Pancreas (tissue), 10 donors: ENCODE measurements at regions not wholly inside any gene's neighbourhood (a gene's known extent, or its start where the extent isn't known, plus 50 kb on each side); places are given as distances from the start of the nearest gene placed in this dataset.

Experiments used
- ATAC-seq, 4 donors: fragments of 200-7000 bp; cut with Tn5 transposase; one replicate each; pipeline versions ENCODE4 v1.8.0 to v1.9.1; 2020; ENCODE audit warnings: mild to moderate bottlenecking in 4 of 4, moderate library complexity in 4 of 4
- DNase-seq, 6 donors: peaks; one replicate each; pipeline ENCODE4 v3.0.0-alpha.2; 2020
- FAIRE-seq: peaks from 2 replicates; lab custom pipeline; 2012; peaks lifted over from hg19 to GRCh38; lab: Jason Lieb, UNC
- H3K27ac ChIP-seq, 4 donors: fragments of 200-600 bp; sonication (generic); 1 replicate in 3 of 4; 2 replicates in 1 of 4; pipeline versions ENCODE4 v1.5.0 to v1.8.0; 2020
- H3K27me3 ChIP-seq, 4 donors: fragments of 200-600 bp; one replicate each; pipeline ENCODE4 v1.8.0; 2021
- H3K36me3 ChIP-seq, 3 donors: fragments of 200-600 bp; sonication (generic) in 1 of 3; one replicate each; pipeline versions ENCODE4 v1.5.0 to v1.8.0; 2020 to 2021
- H3K4me1 ChIP-seq, 3 donors: fragments of 200-600 bp; one replicate each; pipeline ENCODE4 v1.8.0; 2021
- H3K4me3 ChIP-seq, 4 donors: fragments of 200-600 bp; sonication (generic) in 2 of 4; one replicate each; pipeline versions ENCODE4 v1.5.0 to v1.8.0; 2020 to 2021
- H3K9me3 ChIP-seq, 4 donors: fragments of 200-600 bp; one replicate each; pipeline ENCODE4 v1.8.0; 2021
- WGBS, 2 donors: extraction: QIAGEN DNeasy Blood & Tissue Kit; methylation state at CpG; one replicate each; pipeline ENCODE4 v1.1.7; 2013; 5-methylcytosine and 5-hydroxymethylcytosine counted together
- intact Hi-C, 3 donors: fragments of 100-400 bp; cut with DNase I; formaldehyde crosslinking; loops; one replicate each; pipeline versions ENCODE4 v1.11.1 to v1.14.2; 2022
- TF ChIP-seq, protein P1 (sequence below), 4 donors: fragments of 200-600 bp; sonication (generic) in 3 of 4; IDR thresholded peaks; one replicate each; pipeline versions ENCODE4 v1.5.0 to v1.8.0; 2021; ENCODE audit warnings: antibody characterized with exemption in 4 of 4
- donor health status: healthy with polysubstance abuse.
- donor health status: DM: no; HTN: no; CAD: no; lungs with moderate emphysema.
- donor health status: DM: no; HTN: no; CAD: no.
- donor health status: control.
- donor health status: control.
- donor health status: Bipolar disorder and iron deficiency.
- donor health status: DM: yes; HTN: yes; CAD: no.
- donor health status: DM: no; HTN: no; CAD: no.
- donor health status: DM: no; HTN: no; CAD: no.
- donor health status: DM: yes; HTN: yes; CAD: no.

DNA sequence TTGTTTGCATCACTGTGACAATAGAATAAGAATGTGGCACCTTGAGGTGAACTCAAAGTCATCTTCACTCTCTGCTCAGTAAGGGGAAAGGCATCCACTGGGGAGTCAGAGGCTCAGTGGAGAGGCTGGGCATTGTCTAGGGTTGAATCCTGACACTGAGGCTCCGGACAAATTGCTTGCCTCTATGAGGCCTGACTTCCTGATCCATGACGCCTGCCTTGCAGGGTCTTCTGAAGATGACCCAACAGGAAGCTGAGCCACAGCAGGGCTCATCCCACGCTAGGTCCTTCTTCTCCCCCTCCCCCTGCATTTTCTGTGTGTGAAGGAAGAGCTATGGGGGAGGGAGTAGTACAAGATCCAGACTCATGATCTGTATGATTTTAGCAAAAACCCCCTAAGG lies 265.1 kb downstream of the SH3BP4 start:
- TF ChIP-seq, protein P1, sequence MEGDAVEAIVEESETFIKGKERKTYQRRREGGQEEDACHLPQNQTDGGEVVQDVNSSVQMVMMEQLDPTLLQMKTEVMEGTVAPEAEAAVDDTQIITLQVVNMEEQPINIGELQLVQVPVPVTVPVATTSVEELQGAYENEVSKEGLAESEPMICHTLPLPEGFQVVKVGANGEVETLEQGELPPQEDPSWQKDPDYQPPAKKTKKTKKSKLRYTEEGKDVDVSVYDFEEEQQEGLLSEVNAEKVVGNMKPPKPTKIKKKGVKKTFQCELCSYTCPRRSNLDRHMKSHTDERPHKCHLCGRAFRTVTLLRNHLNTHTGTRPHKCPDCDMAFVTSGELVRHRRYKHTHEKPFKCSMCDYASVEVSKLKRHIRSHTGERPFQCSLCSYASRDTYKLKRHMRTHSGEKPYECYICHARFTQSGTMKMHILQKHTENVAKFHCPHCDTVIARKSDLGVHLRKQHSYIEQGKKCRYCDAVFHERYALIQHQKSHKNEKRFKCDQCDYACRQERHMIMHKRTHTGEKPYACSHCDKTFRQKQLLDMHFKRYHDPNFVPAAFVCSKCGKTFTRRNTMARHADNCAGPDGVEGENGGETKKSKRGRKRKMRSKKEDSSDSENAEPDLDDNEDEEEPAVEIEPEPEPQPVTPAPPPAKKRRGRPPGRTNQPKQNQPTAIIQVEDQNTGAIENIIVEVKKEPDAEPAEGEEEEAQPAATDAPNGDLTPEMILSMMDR (IDR thresholded peaks at IDR 0.05): no peak
- Histone ChIP-seq H3K9me3 (no peaks in the 10 kb centered on the region), H3K27ac (no peak overlapping the region), H3K36me3 (no peaks in the 10 kb centered on the region), H3K4me3 (no peak overlapping the region), H3K27me3 (no peaks in the 10 kb centered on the region), H3K4me1 (no peaks in the 10 kb centered on the region)
- DNase-seq (no peak), FAIRE-seq (no peak), ATAC-seq (no peak)
- 68 to 79% methylated on average over 3 of the region's 3 CpGs for WGBS, 2 donors
- intact Hi-C loops: no loop called here

DNA sequence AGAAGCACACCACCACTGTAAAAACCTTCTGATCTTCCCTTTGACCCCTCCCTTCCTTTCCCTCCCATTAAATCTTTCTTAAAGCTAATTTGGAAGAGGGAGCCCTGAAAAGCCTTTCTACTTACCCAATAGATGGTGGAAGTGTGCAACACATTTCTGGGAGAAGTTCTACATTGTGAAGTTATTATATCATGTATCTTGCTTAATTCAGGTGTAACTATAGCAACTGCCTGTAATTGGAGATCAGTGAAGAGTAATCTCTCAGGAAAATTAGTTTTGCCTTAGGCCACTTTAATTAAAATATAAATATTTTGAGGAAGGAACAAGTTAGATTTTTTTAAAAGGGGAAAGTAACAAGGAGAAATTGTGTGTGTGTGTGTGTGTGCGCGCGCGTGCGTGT lies 266.0 kb downstream of the SH3BP4 start:
- no peak for FAIRE-seq
- WGBS, 2 donors: 83 to 85% methylated on average over 5 of the region's 5 CpGs
- TF ChIP-seq, protein P1 (IDR thresholded peaks at IDR 0.05): no peak
- Histone ChIP-seq H3K4me1 (no peaks in the 10 kb centered on the region), H3K4me3 (no peak overlapping the region), H3K36me3 (no peaks in the 10 kb centered on the region), H3K27me3 (no peaks in the 10 kb centered on the region), H3K27ac (no peak overlapping the region), H3K9me3 (no peaks in the 10 kb centered on the region)
- no peak for DNase-seq
- intact Hi-C loops: no loop called here
- ATAC-seq: no peak

DNA sequence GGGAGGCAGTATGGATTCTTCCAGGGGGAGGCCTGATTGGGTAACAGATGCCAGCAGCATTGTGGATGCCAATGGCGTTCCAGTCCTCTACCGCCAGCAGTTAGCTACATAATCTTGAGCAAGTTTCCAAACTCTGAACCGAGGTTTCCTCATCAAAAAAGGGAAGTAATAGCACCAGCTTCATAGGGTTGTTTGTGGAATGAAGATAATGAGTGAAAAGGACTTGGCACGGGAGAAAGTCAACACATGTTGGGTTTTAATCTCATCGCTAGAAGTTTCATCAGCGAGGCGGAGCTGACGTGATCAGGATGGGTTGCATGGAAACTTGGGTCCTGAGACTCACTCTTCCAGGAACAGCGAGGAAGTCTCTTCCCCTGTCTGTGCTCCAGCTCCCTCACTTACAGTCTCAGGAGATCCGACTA lies 266.7 kb downstream of the SH3BP4 start:
- TF ChIP-seq, protein P1 (IDR thresholded peaks at IDR 0.05): no peak
- no peaks in the 10 kb centered on the region for H3K9me3 ChIP-seq
- no peak overlapping the region for H3K27ac ChIP-seq
- no peaks in the 10 kb centered on the region for H3K27me3 ChIP-seq
- H3K4me1 ChIP-seq: no peaks in the 10 kb centered on the region
- intact Hi-C loops: no loop called here
- no peak for DNase-seq
- H3K4me3 ChIP-seq: no peak overlapping the region
- 73 to 74% methylated on average over 10 of the region's 10 CpGs for WGBS, 2 donors
- ATAC-seq: no peak
- no peak for FAIRE-seq
- no peaks in the 10 kb centered on the region for H3K36me3 ChIP-seq

DNA sequence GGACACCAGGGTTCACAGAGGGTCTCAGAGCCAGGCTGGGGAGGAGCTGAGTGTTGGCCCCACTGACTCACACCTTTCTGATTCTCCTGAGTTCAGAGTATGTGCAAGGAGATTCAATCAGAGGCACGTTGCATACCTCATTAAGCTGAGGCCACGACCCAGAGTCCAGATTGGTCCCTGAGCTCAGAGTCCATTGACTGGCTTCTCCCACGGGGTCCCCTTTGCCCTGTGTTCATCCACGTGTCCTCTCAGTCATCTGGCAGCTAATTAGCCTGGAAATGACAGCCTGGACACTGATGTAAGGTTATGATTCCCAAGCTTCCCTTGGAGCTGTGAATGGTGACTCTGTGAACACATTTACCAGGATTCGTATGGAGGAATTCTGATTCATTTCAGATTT lies 267.2 kb downstream of the SH3BP4 start:
- Histone ChIP-seq H3K36me3 (no peaks in the 10 kb centered on the region), H3K9me3 (no peaks in the 10 kb centered on the region), H3K4me3 (no peak overlapping the region), H3K27me3 (no peaks in the 10 kb centered on the region), H3K4me1 (no peaks in the 10 kb centered on the region), H3K27ac (no peak overlapping the region)
- 60 to 70% methylated on average over 5 of the region's 5 CpGs for WGBS, 2 donors
- no peak for FAIRE-seq
- DNase-seq: no peak
- intact Hi-C loops: no loop called here
- no peak for ATAC-seq
- TF ChIP-seq, protein P1 (IDR thresholded peaks at IDR 0.05): no peak

DNA sequence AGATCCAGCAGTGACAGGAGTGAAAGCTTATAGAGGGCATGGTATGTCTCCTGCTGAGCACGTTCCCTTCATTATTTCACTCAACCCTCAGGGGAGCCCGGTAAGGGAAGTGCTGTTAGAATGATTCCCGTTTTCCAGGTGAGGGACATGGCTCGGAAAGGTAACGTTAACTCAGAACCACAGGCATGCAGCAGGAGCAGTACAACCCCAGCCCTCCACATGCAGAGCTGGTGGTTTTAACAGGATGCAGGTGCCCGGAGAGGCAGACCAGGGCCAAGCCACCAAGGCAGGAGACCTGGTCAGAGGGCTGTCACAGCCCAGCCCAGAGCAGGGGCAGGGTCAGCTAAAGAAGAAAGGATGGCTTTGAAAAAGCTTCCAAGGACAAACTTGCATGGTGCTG lies 268.5 kb downstream of the SH3BP4 start:
- Histone ChIP-seq H3K4me1 (no peaks in the 10 kb centered on the region), H3K36me3 (no peaks in the 10 kb centered on the region), H3K27me3 (no peaks in the 10 kb centered on the region), H3K9me3 (no peaks in the 10 kb centered on the region), H3K4me3 (no peak overlapping the region), H3K27ac (no peak overlapping the region)
- intact Hi-C loops: no loop called here
- FAIRE-seq (no peak), ATAC-seq (no peak), DNase-seq (no peak)
- TF ChIP-seq, protein P1 (IDR thresholded peaks at IDR 0.05): no peak
- WGBS, 2 donors: 83 to 91% methylated on average over 6 of the region's 6 CpGs
